Epithelial cell of esophagus (primary cell): ENCODE measurements at regions not wholly inside any gene's neighbourhood (a gene's known extent, or its start where the extent isn't known, plus 50 kb on each side); places are given as distances from the start of the nearest gene placed in this dataset.
A peak's percentile ranks its signal among the peaks of the same experiment; 100 is the strongest.

Source experiments
- DNase-seq: peaks from one replicate; pipeline ENCODE4 v3.0.0; 2010; ENCODE audit warnings: low read depth
- H3K4me3 ChIP-seq: 2 replicates; pipeline ENCODE4 v1.5.1; 2011; ENCODE audit warnings: mild to moderate bottlenecking, low read length, control low read depth
- CTCF ChIP-seq: IDR thresholded peaks from 2 replicates; pipeline ENCODE4 v1.5.1; 2011; ENCODE audit warnings: low read depth, mild to moderate bottlenecking, low read length, control low read depth, inconsistent platforms; ENCODE audit not compliant: insufficient read depth; ENCODE audit errors: missing control alignments

- no peak overlapping the region for H3K4me3 ChIP-seq
- DNase-seq = no peak
- TF ChIP-seq CTCF = no peak
Observed at GRCh38 chr12:9271875-9272274, 63.7 kb upstream of the PZP start.

GRCh38 chr12:9264546-9264945 lies 56.4 kb upstream of the PZP start:
- peak; percentile 17 for DNase-seq
- TF ChIP-seq CTCF = no peak

GRCh38 chr12:9260931-9261330 lies 52.7 kb upstream of the PZP start:
- TF ChIP-seq CTCF = no peak
- H3K4me3 ChIP-seq = no peak overlapping the region
- no peak for DNase-seq

More at GRCh38 chr12:9264546-9264945, 56.4 kb upstream of the PZP start:
- no peak overlapping the region for H3K4me3 ChIP-seq

DNA sequence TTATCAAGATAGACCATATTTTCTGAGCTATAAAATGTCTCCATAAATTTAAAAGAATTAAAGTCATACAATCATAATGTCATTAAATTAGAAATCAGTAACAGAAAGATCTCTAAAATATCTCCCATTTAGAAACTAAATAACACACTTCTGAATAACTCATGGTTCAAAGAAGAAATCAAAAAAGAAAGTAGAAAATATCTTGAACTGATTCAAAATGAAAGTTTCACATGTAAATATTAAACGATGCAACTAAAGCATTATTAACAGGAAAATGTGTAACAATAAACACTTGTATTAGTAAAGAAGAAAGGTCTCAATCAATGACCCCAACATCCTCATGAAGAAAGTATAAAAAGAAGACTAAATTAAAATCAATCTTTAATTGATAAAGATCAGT lies 50.5 kb upstream of the PZP start:
- DNase-seq = no peak
- TF ChIP-seq CTCF = no peak
- no peak overlapping the region for H3K4me3 ChIP-seq
